ENCODE measurements at regions not wholly inside any gene's neighbourhood (a gene's known extent, or its start where the extent isn't known, plus 50 kb on each side); places are given as distances from the start of the nearest gene placed in this dataset.
"Not testable (repeated sequence)": the region's sequence is repeated elsewhere in the genome, so short reads cannot be mapped to it uniquely, and the experiment has no call there.

DNA sequence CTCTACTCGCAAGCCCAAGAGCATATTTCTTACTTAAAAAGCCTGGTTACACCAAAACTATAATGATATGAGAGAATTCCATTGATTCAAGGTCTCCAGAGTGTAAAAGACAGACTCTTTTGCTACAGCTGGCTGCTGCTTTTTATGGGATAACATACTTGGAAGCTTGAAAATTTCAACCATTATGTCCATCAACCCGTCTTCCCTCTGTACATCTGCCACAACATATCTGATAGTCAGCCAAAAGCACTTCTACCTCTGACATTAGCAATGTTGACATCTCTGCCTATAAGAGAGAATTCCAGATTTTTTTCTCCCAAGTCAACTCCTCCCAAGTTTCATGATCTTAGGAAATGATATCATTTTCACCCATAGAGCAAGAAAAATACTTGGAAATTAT is 54.4 kb upstream of the IQCM start:
- DNase-seq (ENCODE audit: low spot score) = no peak

DNA sequence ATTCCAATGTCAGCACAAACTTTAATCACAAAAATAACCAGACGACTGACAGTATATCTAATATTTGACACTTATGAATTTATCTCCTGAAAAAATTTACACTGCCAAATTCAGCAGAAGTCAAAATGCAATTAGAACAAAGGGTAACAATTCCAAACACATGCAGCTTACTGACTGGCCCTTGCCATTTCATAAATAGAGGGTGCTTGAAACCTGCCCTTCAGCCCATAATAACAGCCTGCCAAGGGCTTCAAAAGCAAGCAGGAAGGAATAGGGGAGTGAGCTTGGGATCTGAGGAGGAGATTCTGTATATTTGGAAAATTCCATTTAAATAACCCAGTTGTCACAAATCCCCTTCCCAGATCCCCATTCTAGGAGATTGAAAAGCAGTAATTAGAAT is 66.1 kb upstream of the IQCM start:
- no peak for DNase-seq (ENCODE audit: low spot score)

DNA sequence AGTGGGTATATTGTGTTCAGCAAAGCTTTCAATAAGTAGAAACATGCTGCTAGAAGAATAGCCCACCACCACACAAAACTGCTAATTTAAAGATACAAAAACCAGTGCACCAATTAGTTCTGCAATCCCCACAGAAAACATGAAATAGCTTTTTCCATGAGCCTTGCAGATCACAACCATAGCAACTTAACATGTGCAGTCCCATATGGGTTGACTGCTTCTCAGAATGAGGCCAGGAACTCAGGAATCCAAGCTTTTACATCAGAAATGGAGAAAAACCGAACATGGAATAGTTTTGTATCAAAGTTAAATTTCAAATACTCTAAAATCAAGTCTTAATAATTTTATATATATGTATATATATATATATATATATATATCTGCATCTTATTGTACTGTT is 66.6 kb upstream of the IQCM start:
- no peak for DNase-seq (ENCODE audit: low spot score)

DNA sequence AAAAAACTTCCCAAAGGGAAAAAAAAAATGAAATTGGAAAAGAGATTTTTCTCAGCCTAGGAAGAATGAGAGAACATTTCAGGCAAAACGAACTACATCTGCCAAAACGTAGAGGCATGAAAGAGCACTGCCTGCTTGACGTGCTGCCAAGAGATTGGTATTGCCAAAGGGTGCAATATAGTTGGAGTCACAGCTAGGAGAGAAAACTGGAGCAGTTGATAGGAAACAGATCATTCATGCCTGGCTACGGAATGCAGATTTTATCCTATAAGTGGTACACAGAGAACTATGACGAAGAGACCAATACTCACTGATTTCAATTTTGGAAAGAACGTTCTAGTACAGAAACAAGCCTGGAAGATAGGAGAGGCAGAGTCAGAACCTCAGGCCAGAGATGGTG is 68.4 kb upstream of the IQCM start:
- DNase-seq (ENCODE audit: low spot score) = no peak

DNA sequence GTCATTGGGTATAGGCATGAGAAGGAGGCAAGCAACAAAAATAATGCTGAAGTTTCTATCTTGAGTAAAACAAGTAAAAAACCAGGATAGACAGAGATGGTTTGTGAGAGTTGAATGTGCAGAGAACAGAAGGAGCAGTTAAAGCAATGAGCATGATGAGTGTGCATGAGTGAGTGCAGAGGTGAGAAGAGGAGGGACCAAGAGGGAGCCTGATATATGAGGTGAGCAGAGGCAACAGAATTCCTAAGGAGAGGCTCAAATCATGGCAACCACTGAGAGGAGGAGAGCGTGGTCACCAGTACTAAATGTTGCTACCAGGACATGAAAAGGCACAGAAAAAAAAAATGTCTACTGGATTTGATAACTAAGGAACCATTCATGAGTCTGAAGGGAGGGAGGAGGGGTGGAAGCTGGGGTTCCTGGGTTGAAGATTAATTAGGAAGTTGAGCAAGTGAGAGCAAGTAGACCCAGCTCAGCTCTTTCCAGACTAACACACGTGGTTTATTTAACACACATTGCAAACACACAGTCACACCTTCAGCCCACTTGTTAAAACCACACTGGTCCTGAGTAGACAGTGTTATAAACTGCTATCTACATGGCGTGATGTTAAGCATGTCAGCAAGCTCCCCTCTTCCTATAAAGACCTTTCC is 69.0 kb upstream of the IQCM start:
- no peak for DNase-seq (ENCODE audit: low spot score)

DNA sequence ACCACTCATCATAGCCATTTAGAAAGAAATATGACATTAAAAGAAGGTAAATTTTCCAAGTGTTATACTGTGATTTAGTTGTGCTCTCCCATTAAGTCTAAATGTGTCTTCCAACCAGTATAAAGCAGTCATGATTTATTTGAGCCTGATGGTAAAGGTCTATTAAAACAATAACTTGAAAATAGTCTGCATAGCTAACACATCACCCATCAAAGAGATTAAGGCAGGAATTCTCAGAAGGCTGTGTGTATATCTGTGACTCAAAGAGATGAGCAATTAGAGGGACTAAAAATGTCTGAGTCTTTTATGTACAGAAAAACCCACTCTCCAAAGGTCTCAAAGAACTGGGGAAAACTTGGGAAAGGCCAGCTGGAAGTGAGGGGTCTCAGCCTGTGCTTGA is 70.3 kb upstream of the IQCM start:
- no peak for DNase-seq (ENCODE audit: low spot score)

DNA sequence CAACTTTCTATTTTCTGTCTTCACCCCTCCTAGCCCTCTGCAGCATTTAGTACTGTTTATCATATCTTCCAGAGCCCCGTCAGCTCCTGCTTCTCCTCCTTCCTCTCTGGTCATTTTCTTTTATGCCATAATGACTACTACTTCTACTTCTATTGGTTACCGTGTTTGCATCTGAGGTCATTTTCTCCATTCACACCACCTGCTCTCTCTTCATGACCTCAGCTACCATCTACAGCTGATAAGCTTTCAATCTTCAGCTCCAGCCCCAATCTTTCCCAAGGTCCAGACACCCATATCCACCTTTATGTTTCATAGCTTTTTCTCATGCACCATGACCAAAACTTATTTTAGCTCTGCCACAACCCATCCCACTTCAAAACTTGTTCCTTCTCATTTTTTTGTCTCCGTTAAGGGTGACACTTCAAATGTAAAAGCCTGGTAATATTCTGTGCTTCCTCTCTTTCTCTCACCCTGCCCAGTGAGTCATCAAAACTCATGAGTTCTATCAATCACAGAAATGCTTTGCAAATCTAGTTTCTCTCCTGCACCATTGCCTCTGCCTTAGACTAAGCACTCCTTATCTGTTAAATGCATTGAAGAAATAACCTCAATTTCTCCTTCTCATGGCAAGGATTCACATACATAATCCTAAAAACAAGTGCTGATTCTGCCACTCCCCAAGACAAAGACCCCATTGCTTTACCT is 71.3 kb upstream of the IQCM start:
- no peak for DNase-seq (ENCODE audit: low spot score)

DNA sequence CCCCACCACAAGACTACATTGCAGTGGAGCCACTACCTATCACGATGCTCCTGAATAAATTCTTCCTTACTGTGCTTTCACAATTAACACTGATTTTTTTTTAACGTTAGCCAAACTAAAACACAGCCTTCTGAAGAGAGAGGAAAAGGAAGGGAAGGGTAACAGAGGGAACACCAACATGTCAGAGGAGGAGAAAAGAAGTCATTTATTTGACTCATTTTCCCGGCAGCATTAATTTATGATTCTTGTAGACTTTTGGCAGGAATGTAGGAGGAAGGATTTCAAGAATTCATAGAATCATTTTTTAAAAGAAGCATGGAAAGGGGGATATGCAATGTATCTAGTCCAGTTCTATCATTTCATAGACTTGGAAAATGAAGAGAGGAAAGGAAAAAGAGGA is 74.3 kb upstream of the IQCM start:
- no peak for DNase-seq (ENCODE audit: low spot score)

DNA sequence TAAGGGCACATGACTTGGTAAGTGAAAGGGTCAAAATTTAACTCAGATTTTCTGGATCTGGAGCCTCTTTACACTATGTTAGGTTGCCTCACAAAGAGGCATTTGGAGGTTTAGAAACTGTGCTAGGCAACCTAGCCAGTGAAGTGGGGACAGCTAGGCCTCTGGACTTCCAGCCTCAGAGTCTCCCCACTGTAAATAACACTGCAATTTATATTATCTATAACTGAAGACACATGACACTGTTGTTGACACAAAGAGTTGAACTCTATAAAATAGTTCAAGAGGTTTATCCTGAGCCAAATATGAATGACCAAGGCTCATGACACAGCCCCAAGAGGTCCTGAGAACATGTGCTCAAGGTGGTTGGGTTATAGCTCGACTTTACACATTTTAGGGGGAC is 74.9 kb upstream of the IQCM start:
- DNase-seq (ENCODE audit: low spot score) = no peak

DNA sequence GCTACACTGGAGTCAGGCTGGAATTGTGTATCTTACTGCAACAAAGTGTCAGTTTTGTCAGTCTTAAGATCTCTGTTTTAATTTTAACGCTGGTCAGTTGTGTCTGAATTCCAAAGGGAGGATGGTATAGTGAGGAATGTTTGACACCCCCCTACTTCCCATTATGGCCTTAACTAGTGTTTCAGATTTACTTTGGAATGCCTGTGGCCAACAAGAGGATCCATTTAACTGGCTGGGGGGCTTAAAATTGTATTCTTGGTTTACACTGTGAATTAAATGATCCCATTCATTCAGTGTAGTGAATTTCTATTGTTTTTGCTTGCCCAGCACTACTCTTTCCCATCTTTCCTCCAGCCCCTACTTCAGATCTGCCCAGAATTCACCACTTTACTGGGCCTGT is 75.8 kb upstream of the IQCM start:
- DNase-seq (ENCODE audit: low spot score) = no peak

DNA sequence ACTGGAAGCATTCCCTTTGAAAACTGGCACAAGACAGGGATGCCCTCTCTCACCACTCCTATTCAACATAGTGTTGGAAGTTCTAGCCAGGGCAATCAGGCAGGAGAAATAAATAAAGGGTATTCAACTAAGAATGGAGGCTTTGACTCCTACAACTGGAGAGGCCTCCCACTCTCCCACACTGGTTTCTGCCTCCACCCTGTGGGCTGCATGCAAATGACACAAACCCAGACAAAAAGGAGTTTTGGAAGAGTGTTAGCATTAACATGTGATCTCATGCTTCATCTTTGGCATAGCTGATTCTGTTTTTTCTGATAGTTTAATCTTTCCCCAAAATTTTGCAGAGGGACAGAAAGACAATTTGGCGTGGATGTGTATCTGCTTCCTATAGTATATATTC is 80.8 kb upstream of the IQCM start:
- no peak for DNase-seq (ENCODE audit: low spot score)

DNA sequence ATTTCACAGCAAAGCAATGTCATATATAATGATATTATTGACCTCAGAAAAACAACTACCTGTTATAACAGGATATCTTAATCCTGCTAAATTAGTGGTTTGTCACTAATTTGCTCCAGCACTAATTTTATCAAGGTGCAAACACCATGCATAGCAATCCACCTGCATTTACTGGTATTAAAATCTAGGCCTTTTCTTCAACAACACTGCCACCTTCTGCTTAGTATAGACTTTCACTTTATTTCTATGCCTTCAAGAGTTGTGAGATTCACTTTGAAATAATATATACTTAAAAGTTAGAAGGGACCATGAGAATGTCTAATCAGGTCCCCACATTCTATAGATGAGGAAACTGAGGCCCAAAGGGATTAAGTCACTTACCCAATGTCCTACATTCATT is 82.1 kb upstream of the IQCM start:
- DNase-seq (ENCODE audit: low spot score) = no peak

DNA sequence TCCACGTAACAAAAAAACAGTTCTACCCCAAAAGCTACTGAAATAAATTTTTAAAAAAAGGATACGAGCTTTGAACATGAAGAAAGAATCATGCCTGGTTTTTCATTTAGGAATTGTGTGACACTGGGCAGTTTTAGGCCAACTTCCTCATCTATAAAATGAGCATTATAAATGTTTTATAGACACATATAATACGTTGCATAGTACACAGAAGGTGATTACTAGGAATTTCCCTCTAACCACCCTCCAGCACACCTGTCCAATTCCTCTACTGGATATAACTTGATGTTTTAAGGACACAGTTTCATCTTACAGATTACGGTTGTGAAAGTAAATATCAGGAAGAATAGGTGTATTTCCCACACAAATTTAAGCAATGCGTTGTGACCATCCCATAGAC is 85.5 kb upstream of the IQCM start:
- no peak for DNase-seq (ENCODE audit: low spot score)

DNA sequence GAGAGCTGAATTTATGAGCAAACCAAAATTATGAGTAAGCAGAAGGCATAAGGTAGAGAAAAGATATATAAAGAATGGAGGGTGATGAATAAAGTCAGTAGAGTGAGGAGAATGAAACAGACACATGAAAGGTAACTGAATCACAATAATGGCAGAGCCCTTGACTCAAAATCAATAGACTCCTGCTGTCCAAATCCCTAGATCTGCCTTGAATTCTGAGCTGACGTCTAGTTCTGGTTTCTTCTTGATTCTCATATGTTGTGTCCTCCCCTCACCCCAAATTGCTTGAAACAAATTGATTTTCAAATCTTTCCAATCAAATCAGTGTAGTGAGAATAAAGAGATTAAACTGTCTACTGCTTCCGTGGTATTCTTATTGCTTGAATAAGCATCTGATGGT is 86.6 kb upstream of the IQCM start:
- DNase-seq (ENCODE audit: low spot score) = no peak

DNA sequence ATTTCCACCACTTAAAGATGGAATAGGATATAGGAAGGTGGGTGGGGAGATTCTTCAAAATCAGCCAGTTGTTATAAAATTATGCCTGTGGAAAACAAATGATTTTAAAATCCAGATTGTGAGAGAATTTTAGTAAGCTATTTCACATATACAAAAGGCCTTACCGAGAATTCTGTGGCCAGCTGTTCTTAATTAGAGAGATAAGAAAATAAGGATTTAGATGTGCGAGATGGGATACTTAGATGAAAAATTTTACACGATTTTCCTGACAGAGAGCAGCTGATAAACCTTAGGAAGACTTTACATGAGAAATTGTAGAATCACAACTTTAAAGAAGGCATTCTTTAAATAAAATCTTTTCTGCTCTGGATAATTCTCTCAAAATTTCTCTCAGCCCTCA is 94.5 kb upstream of the IQCM start:
- DNase-seq (ENCODE audit: low spot score) = no peak

DNA sequence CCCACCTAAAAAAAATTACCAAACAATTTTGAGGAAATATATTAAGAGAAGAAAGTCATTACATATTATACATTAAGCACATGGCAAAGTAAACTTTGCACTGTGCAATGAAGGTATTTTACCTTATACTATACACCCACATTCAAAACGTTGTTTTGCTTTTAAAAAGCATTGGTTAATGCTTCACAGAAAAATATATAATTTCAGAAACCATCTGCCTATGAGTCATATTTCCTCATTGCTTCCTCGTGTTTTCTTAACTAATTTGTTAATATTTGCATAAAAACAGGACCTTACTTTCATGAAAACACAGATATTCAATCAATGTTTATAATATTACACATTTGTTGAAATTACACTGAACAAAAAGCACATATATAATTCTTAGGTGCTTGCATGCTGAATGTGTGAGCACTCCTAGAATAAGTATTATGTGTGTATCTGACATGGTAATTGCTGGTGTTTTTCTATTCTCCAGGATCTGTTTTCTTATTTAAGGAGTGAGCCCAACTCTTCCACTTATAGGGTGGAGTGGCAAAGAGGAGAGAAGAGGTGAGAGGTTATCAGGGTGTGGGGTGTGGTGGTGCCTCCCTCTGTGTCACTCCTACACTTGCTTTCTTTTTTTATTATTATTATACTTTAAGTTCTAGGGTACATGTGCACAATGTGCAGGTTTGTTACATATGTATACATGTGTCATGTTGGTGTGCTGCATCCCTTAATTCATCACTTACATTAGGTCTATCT is 95.1 kb upstream of the IQCM start:
- no peak for DNase-seq (ENCODE audit: low spot score)

DNA sequence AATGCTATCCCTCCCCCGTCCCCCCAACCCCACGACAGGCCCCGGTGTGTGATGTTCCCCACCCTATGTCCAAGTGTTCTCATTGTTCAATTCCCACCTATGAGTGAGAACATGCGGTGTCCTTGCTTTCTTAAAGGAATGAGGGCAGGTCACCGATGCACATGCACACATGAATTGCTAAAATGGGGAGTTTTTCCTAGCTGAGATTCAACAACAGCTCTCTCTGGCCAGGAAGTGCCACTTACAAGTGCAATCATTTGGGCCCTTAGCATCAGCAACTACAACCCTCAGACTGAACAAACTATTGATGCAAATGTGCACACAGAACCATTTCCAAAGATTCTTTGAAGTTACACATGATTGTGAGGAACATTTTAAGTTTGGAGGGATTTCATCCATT is 95.7 kb upstream of the IQCM start:
- no peak for DNase-seq (ENCODE audit: low spot score)

DNA sequence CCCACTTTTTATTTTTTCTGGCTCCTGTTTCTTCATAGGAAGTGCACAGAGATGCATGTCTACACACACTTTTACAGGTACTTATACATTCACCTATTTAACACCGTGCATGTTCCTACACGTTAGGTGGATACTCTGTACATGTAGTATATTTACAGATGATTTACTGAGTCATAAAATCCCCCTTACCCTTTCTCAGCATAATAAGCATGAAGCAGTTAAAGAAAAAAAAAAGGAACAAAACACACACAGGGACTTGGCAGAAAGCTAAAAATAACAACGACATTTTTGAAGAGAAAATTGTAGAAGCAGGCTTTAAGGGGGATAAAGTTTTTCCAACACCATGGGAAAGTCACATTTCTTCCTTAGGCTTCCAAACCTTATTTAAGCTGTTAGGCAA is 96.4 kb upstream of the IQCM start:
- DNase-seq (ENCODE audit: low spot score) = no peak

DNA sequence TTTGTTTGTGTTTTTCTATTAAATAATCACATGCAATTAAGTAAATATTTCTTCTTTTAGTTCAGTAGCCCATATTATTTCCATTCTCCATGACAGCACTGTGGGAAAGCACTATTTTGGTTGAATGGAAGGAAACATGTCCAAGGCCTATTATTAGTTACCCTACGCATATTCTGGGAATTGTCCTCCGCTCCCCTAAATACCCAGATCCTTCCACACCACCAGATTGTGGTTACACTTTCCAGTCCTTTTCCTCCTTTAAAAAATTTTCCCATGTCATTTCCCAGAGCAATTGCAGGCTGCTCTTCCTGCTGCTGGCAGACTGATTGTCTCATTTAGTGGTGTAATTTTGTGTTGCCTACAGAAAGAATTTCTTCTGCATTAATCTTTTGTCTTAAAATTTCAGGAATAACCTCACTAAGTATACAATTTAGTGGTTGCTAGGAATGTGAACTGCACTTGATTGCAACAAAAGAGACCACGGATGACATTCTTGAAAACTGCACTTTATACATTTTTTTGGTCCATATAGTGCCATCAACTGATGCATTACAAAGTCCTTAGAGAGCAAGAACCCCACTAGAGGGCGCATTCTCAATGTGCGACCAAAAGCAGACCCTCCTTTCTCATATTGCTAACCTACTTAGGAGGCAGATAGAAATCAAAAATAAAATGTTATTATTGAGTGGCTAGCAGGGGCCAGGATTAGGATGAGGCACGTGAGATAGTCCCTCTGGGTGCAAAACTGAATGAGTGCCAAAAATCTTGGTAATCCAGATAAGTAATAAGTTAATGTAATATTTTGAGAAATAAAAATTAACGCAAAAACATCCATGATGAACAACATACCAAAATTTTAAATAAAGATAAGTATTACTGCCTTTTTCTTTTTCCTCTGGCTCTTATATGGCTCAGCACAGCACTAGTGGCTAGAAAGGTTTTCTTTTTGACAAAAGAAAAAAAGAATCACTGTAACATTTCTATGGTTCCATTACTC is 98.8 kb upstream of the IQCM start:
- no peak for DNase-seq (ENCODE audit: low spot score)

DNA sequence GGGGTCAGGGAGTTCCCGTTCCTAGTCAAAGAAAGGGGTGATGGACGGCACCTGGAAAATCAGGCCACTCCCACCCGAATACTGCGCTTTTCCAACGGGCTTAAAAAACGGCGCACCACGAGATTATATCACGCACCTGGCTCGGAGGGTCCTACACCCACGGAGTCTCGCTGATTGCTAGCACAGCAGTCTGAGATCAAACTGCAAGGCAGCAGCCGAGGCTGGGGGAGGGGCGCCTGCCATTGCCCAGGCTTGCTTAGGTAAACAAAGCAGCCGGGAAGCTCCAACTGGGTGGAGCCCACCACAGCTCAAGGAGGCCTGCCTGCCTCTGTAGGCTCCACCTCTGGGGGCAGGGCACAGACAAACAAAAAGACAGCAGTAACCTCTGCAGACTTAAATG is 100.1 kb upstream of the IQCM start:
- not testable (repeated sequence) for DNase-seq (ENCODE audit: low spot score)

DNA sequence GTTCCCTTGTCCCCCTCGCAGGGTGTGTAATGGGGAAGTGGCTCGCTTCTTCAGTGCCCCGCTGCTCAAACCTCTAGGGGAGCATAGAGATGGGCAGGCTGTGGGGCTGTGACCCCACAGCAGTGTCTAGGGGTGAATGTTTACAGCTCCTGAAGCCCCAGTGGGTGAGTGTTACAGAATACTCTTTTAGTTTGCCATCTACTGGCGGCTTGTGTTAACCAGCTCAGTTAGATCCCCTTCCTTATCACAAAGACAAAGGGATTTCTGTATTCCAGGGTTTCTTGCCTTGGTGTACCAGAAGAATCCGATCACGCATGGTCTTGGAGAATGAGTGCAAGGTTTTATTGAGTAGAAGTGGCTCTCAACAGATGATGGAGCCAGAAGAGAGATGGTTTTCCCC is 108.1 kb upstream of the IQCM start:
- no peak for DNase-seq (ENCODE audit: low spot score)

DNA sequence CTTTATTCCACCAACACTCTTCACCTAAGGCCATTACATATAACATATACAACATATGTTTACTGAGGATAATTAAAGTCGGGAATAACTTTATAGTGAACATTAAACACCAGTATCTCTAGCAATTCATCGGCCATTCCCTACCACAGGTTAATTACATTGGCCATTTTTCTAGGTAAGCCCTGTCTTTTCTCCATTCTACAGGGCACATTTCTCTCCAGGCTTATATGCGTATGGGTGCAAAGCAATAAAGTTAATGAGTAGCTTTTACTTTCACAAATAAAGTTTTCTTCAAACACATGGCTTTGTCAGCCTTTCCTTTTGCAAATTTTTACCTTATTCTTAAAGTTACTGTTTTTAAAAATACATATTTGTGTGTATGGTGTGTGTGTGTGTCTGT is 111.9 kb upstream of the IQCM start:
- no peak for DNase-seq (ENCODE audit: low spot score)
